ENCODE measurements at regions not wholly inside any gene's neighbourhood (a gene's known extent, or its start where the extent isn't known, plus 50 kb on each side); places are given as distances from the start of the nearest gene placed in this dataset.

- TF ChIP-seq REST (IDR thresholded peaks at IDR 0.05; ENCODE audit: low read depth) (no peak), ZNF274 (IDR thresholded peaks at IDR 0.05; ENCODE audit: low read depth, low read length) (no peak), POLR2AphosphoS5 (IDR thresholded peaks at IDR 0.05; ENCODE audit: low read depth, low read length) (no peak), ATF3 (IDR thresholded peaks at IDR 0.05) (no peak), MAX (IDR thresholded peaks at IDR 0.05) (no peak), POLR2A (IDR thresholded peaks at IDR 0.05; ENCODE audit: borderline replicate concordance, extremely low read depth, insufficient read depth, insufficient read length) (no peak), CTCF (IDR thresholded peaks at IDR 0.05 in 2 of 3, conservative IDR thresholded peaks at IDR 0.05 in 1 of 3; ENCODE audit: borderline replicate concordance in 1 of 3, insufficient read depth in 1 of 3, low read depth in 2 of 3, low read length in 2 of 3) (no peak), SRF (IDR thresholded peaks at IDR 0.05; ENCODE audit: low read depth) (no peak)
These were observed 64.0 kb downstream of the SIK1 start for GRCh38 chr21:43362915-43363314.

Measured in HCT116 (cell line).